GM12873 (cell line): ENCODE measurements at regions not wholly inside any gene's neighbourhood (a gene's known extent, or its start where the extent isn't known, plus 50 kb on each side); places are given as distances from the start of the nearest gene placed in this dataset.

Experiments
- CTCF ChIP-seq: IDR thresholded peaks from 2 replicates; pipeline ENCODE4 v1.5.1; 2012; ENCODE audit warnings: low read depth, mild to moderate bottlenecking, moderate library complexity, low read length, control low read depth; ENCODE audit not compliant: insufficient read depth; ENCODE audit errors: missing control alignments

GRCh38 chr20:39699166-39699725, 737.1 kb downstream of the DHX35 start:
- no peak for TF ChIP-seq CTCF

- no peak for TF ChIP-seq CTCF
Measured at GRCh38 chr20:39698752-39699151, 736.6 kb downstream of the DHX35 start.

GRCh38 chr20:39691151-39691862, 729.2 kb downstream of the DHX35 start:
- no peak for TF ChIP-seq CTCF

GRCh38 chr20:39676857-39677391, 714.8 kb downstream of the DHX35 start:
- TF ChIP-seq CTCF, result peak; percentile 47

- TF ChIP-seq CTCF, result no peak
Measured at GRCh38 chr20:39676241-39676640, 714.1 kb downstream of the DHX35 start.

GRCh38 chr20:39674842-39675241, 712.7 kb downstream of the DHX35 start:
- no peak for TF ChIP-seq CTCF

GRCh38 chr20:39670988-39671387, 708.8 kb downstream of the DHX35 start:
- TF ChIP-seq CTCF, result no peak
